BJ (cell line): ENCODE measurements at regions not wholly inside any gene's neighbourhood (a gene's known extent, or its start where the extent isn't known, plus 50 kb on each side); places are given as distances from the start of the nearest gene placed in this dataset.

Experiments
- CTCF ChIA-PET: fragments of 350-600 bp; formaldehyde crosslinking; extraction: SDS; loops from one replicate; lab custom pipeline; 2021; ENCODE audit warnings: antibody characterized with exemption, inconsistent platforms; lab: Yijun Ruan, JAX
- POLR2A ChIA-PET: fragments of 300-600 bp; sonication (Branson Sonifier 250); formaldehyde crosslinking; extraction: SDS; loops from one replicate; lab custom pipeline; 2021; ENCODE audit warnings: antibody characterized with exemption; lab: Charles Lee
- DNase-seq: peaks from one replicate; pipeline ENCODE4 v3.0.0-alpha.2; 2011; ENCODE audit warnings: low read depth
- H3K27me3 ChIP-seq: 2 replicates; pipeline ENCODE4 v1.6.0; 2011; ENCODE audit warnings: low read length; ENCODE audit not compliant: control insufficient read depth, insufficient read depth
- H3K36me3 ChIP-seq: 2 replicates; pipeline ENCODE4 v1.5.1; 2011; ENCODE audit warnings: low read length; ENCODE audit not compliant: control insufficient read depth, insufficient read depth
- H3K4me3 ChIP-seq: 2 replicates; pipeline ENCODE4 v1.5.1; 2011; ENCODE audit warnings: low read depth, mild to moderate bottlenecking, control low read depth, low read length
- CTCF ChIP-seq: IDR thresholded peaks from 2 replicates; pipeline ENCODE4 v1.5.1; 2011; ENCODE audit warnings: low read depth, mild to moderate bottlenecking, control low read depth, inconsistent platforms, low read length, moderate library complexity; ENCODE audit not compliant: insufficient read depth

- no peaks in the 10 kb centered on the region for H3K36me3 ChIP-seq
- DNase-seq: no peak
- no peak overlapping the region for H3K4me3 ChIP-seq
- ChIA-PET CTCF (no interaction called here), POLR2A (no interaction called here)
- no peaks in the 10 kb centered on the region for H3K27me3 ChIP-seq
- no peak for TF ChIP-seq CTCF
Observed at GRCh38 chr21:35394049-35394448, 344.9 kb upstream of the RUNX1 start.

GRCh38 chr21:35390013-35390776 lies 341.1 kb upstream of the RUNX1 start:
- Histone ChIP-seq H3K4me3 (no peak overlapping the region), H3K36me3 (no peaks in the 10 kb centered on the region), H3K27me3 (no peaks in the 10 kb centered on the region)
- POLR2A ChIA-PET: interaction anchor here (0.5 kb wide), 1 partner anchor 574 kb away, joined by 6 read pairs; no protein-coding TSS in a partner anchor
- DNase-seq: no peak
- CTCF ChIA-PET: interaction anchor here (1.2 to 1.3 kb wide), 2 partner anchors 9 to 171 kb away, joined by 3 read pairs; no protein-coding TSS in a partner anchor
- TF ChIP-seq CTCF: no peak

GRCh38 chr21:35386491-35387079 lies 337.5 kb upstream of the RUNX1 start:
- Histone ChIP-seq H3K4me3 (no peak overlapping the region), H3K27me3 (no peaks in the 10 kb centered on the region), H3K36me3 (no peaks in the 10 kb centered on the region)
- no peak for DNase-seq
- ChIA-PET CTCF (no interaction called here), POLR2A (no interaction called here)
- no peak for TF ChIP-seq CTCF

GRCh38 chr21:35384375-35384774 lies 335.3 kb upstream of the RUNX1 start:
- no peak for TF ChIP-seq CTCF
- Histone ChIP-seq H3K36me3 (no peaks in the 10 kb centered on the region), H3K4me3 (no peak overlapping the region), H3K27me3 (no peaks in the 10 kb centered on the region)
- POLR2A ChIA-PET: no interaction called here
- DNase-seq: no peak
- CTCF ChIA-PET: interaction anchor here (1.0 kb wide), 1 partner anchor 233 kb away, joined by 3 read pairs; no protein-coding TSS in a partner anchor

- no peak for TF ChIP-seq CTCF
- Histone ChIP-seq H3K4me3 (no peak overlapping the region), H3K36me3 (no peaks in the 10 kb centered on the region), H3K27me3 (no peaks in the 10 kb centered on the region)
- CTCF ChIA-PET: no interaction called here
- no peak for DNase-seq
- POLR2A ChIA-PET: no interaction called here
Observed at GRCh38 chr21:35382696-35383095, 333.6 kb upstream of the RUNX1 start.
